H9 (cell line): ENCODE measurements at regions not wholly inside any gene's neighbourhood (a gene's known extent, or its start where the extent isn't known, plus 50 kb on each side); places are given as distances from the start of the nearest gene placed in this dataset.

ENCODE experiments used
- DNase-seq: peaks from one replicate; pipeline ENCODE4 v3.0.0-alpha.2; 2017
- H2AFZ ChIP-seq: one replicate; pipeline ENCODE4 v1.6.1; 2013; ENCODE audit warnings: mild to moderate bottlenecking, low read length, control low read depth, moderate library complexity
- H2AK5ac ChIP-seq: 2 replicates; pipeline ENCODE4 v1.6.1; 2013; ENCODE audit warnings: low read length, control low read depth, mixed read lengths; ENCODE audit not compliant: insufficient read length
- H2BK120ac ChIP-seq: one replicate; pipeline ENCODE4 v1.6.1; 2013; ENCODE audit warnings: low read depth, mild to moderate bottlenecking, low read length, control low read depth, inconsistent platforms; ENCODE audit not compliant: poor library complexity, severe bottlenecking
- H2BK12ac ChIP-seq: 2 replicates; pipeline ENCODE4 v1.6.1; 2013; ENCODE audit warnings: low read length, control low read depth, mixed read lengths, low read depth; ENCODE audit not compliant: insufficient read length
- H2BK15ac ChIP-seq: 2 replicates; pipeline ENCODE4 v1.6.1; 2013; ENCODE audit warnings: low read depth, low read length, control low read depth
- H2BK20ac ChIP-seq: one replicate; pipeline ENCODE4 v1.6.1; 2013; ENCODE audit warnings: low read depth, mild to moderate bottlenecking, low read length, control low read depth, inconsistent platforms; ENCODE audit not compliant: poor library complexity, severe bottlenecking
- H2BK5ac ChIP-seq: 2 replicates; pipeline ENCODE4 v1.6.1; 2013; ENCODE audit warnings: low read length, control low read depth, mixed read lengths; ENCODE audit not compliant: insufficient read length
- H3K14ac ChIP-seq: 2 replicates; pipeline ENCODE4 v1.6.1; 2013; ENCODE audit warnings: low read length, control low read depth; ENCODE audit not compliant: insufficient read depth
- H3K18ac ChIP-seq: 2 replicates; pipeline ENCODE4 v1.6.1; 2013; ENCODE audit warnings: low read depth, mild to moderate bottlenecking, mixed read lengths, low read length, control low read depth; ENCODE audit not compliant: insufficient read length
- H3K23ac ChIP-seq: 2 replicates; pipeline ENCODE4 v1.6.1; 2013; ENCODE audit warnings: low read length, control low read depth, mixed read lengths, low read depth; ENCODE audit not compliant: insufficient read length
- H3K23me2 ChIP-seq: 2 replicates; pipeline ENCODE4 v1.6.1; 2013; ENCODE audit warnings: low read depth, mild to moderate bottlenecking, mixed read lengths, low read length, control low read depth; ENCODE audit not compliant: insufficient read length, poor library complexity, severe bottlenecking
- H3K27ac ChIP-seq: 2 replicates; pipeline ENCODE4 v1.5.1; 2013; ENCODE audit warnings: low read length, control low read depth, mixed read lengths, low read depth; ENCODE audit not compliant: insufficient read length
- H3K27me3 ChIP-seq: 2 replicates; pipeline ENCODE4 v1.6.1; 2013; ENCODE audit warnings: low read length, control low read depth, inconsistent platforms; ENCODE audit not compliant: insufficient read depth
- H3K4ac ChIP-seq: 2 replicates; pipeline ENCODE4 v1.6.1; 2013; ENCODE audit warnings: low read depth, mild to moderate bottlenecking, control low read depth, inconsistent platforms, low read length, moderate library complexity
- H3K4me1 ChIP-seq: 2 replicates; pipeline ENCODE4 v1.6.1; 2013; ENCODE audit warnings: low read length, control low read depth, inconsistent platforms; ENCODE audit not compliant: insufficient read depth
- H3K4me2 ChIP-seq: 2 replicates; pipeline ENCODE4 v1.6.1; 2013; ENCODE audit warnings: low read length, control low read depth, mixed read lengths; ENCODE audit not compliant: insufficient read length, insufficient read depth
- H3K56ac ChIP-seq: 2 replicates; pipeline ENCODE4 v1.6.1; 2013; ENCODE audit warnings: low read depth, mild to moderate bottlenecking, mixed read lengths, low read length, control low read depth; ENCODE audit not compliant: insufficient read length
- H3K79me1 ChIP-seq: 2 replicates; pipeline ENCODE4 v1.6.1; 2013; ENCODE audit warnings: low read depth, mild to moderate bottlenecking, moderate library complexity, low read length, control low read depth, inconsistent platforms; ENCODE audit not compliant: insufficient read depth, poor library complexity, severe bottlenecking
- H3K79me2 ChIP-seq: 2 replicates; pipeline ENCODE4 v1.6.1; 2013; ENCODE audit warnings: low read length, control low read depth, inconsistent platforms; ENCODE audit not compliant: insufficient read depth
- H3K9ac ChIP-seq: 2 replicates; pipeline ENCODE4 v1.6.1; 2013; ENCODE audit warnings: low read length, control low read depth, mixed read lengths; ENCODE audit not compliant: insufficient read length; ENCODE audit errors: extremely low read depth
- H3K9me3 ChIP-seq: one replicate; pipeline ENCODE4 v1.6.1; 2013; ENCODE audit warnings: low read depth, low read length, inconsistent platforms; ENCODE audit not compliant: control insufficient read depth
- H3T11ph ChIP-seq: one replicate; pipeline ENCODE4 v1.6.1; 2013; ENCODE audit warnings: mild to moderate bottlenecking, low read length, control low read depth, inconsistent platforms
- H4K20me1 ChIP-seq: one replicate; pipeline ENCODE4 v1.6.1; 2013; ENCODE audit not compliant: control insufficient read depth, insufficient read length, insufficient read depth
- H4K5ac ChIP-seq: 2 replicates; pipeline ENCODE4 v1.6.1; 2013; ENCODE audit warnings: low read depth, mild to moderate bottlenecking, mixed read lengths, low read length, control low read depth; ENCODE audit not compliant: insufficient read length
- H4K8ac ChIP-seq: replicated peaks from 2 replicates; pipeline ENCODE4 v1.6.1; 2013; ENCODE audit warnings: low read length, control low read depth, mixed read lengths, low read depth; ENCODE audit not compliant: insufficient read length
- H4K91ac ChIP-seq: 2 replicates; pipeline ENCODE4 v1.6.1; 2013; ENCODE audit warnings: low read depth, mild to moderate bottlenecking, moderate library complexity, mixed read lengths, low read length, control low read depth; ENCODE audit not compliant: insufficient read length
- H3K27ac Mint-ChIP-seq, 3 experiments: 2 replicates in 2 of 3; 3 replicates in 1 of 3; pipeline ENCODE4 v1.8.0; 2020 to 2021; ENCODE audit warnings: mixed read lengths in 3 of 3, mild to moderate bottlenecking in 1 of 3, moderate library complexity in 1 of 3
- H3K27me3 Mint-ChIP-seq: 2 replicates; pipeline ENCODE4 v1.8.0; 2021; ENCODE audit warnings: low read depth, mild to moderate bottlenecking, moderate library complexity, mixed read lengths
- H3K36me3 Mint-ChIP-seq, 3 experiments: 2 replicates in 2 of 3; 3 replicates in 1 of 3; pipeline ENCODE4 v1.8.0; 2020 to 2021; ENCODE audit warnings: low read depth in 3 of 3, mixed read lengths in 3 of 3; ENCODE audit not compliant: insufficient read depth in 1 of 3
- H3K4me1 Mint-ChIP-seq, 2 experiments: 2 replicates each; pipeline ENCODE4 v1.8.0; 2020; ENCODE audit warnings: mixed read lengths in 2 of 2
- H3K4me3 Mint-ChIP-seq, 2 experiments: 2 replicates in 1 of 2; 3 replicates in 1 of 2; pipeline ENCODE4 v1.8.0; 2020 to 2021; ENCODE audit warnings: mild to moderate bottlenecking in 2 of 2, mixed read lengths in 2 of 2, moderate library complexity in 1 of 2
- H3K9me3 Mint-ChIP-seq, 2 experiments: 2 replicates in 1 of 2; 3 replicates in 1 of 2; pipeline ENCODE4 v1.8.0; 2020; ENCODE audit warnings: mild to moderate bottlenecking in 2 of 2, mixed read lengths in 2 of 2, moderate library complexity in 1 of 2
- CTCF ChIP-seq: fragments of 200-600 bp; sonication (generic); conservative IDR thresholded peaks from 3 replicates; pipeline ENCODE4 v1.8.0; 2021; ENCODE audit warnings: antibody characterized with exemption, mild to moderate bottlenecking
- WGBS: extraction: QIAGEN DNeasy Blood & Tissue Kit; methylation state at CpG from one replicate; pipeline ENCODE4 v1.1.7; 2013; ENCODE audit warnings: missing lambda C conversion rate, low lambda C conversion rate, mixed read lengths; ENCODE audit not compliant: insufficient read length; ENCODE audit errors: extremely low coverage; 5-methylcytosine and 5-hydroxymethylcytosine counted together

- Histone ChIP-seq H3K9ac (no peak overlapping the region), H4K5ac (no peak overlapping the region), H3K4me2 (no peak overlapping the region), H2AK5ac (no peak overlapping the region), H3K9me3 (no peaks in the 10 kb centered on the region), H3K14ac (no peak overlapping the region), H4K8ac (no peak overlapping the region), H3K79me2 (no peaks in the 10 kb centered on the region), H3K23me2 (no peaks in the 10 kb centered on the region), H3T11ph (no peak overlapping the region), H3K23ac (no peak overlapping the region), H2AFZ (no peak overlapping the region), H4K91ac (no peak overlapping the region), H2BK20ac (no peak overlapping the region), H3K27me3 (no peaks in the 10 kb centered on the region), H2BK5ac (no peak overlapping the region), H3K27ac (no peak overlapping the region), H3K4me1 (no peaks in the 10 kb centered on the region), H3K56ac (no peak overlapping the region), H4K20me1 (no peaks in the 10 kb centered on the region), H3K79me1 (no peaks in the 10 kb centered on the region), H2BK120ac (no peak overlapping the region), H3K18ac (no peak overlapping the region), H2BK15ac (no peak overlapping the region), H3K4ac (no peak overlapping the region), H2BK12ac (no peak overlapping the region)
- H3K4me1 Mint-ChIP-seq = no peaks in the 10 kb centered on the region
- no peaks in the 10 kb centered on the region; a peak in 1 of 5 replicates for H3K9me3 Mint-ChIP-seq
- no peak for TF ChIP-seq CTCF
- no CpG with 5 or more reads among the region's 2 CpGs for WGBS
- no peak overlapping the region for H3K4me3 Mint-ChIP-seq
- DNase-seq = no peak
- H3K27me3 Mint-ChIP-seq = no peaks in the 10 kb centered on the region
- no peak overlapping the region for H3K27ac Mint-ChIP-seq
- H3K36me3 Mint-ChIP-seq = no peaks in the 10 kb centered on the region
Measured at GRCh38 chr6:18742406-18742805, 355.3 kb downstream of the RNF144B start.
